OCI-LY1 (cell line): ENCODE measurements at regions not wholly inside any gene's neighbourhood (a gene's known extent, or its start where the extent isn't known, plus 50 kb on each side); places are given as distances from the start of the nearest gene placed in this dataset.

Source experiments
- H2AFZ ChIP-seq: fragments of 200-600 bp; sonication (generic), shearing (Covaris generic); 2 replicates; pipeline ENCODE4 v1.6.0; 2014; ENCODE audit warnings: antibody characterized with exemption, mild to moderate bottlenecking, low read length
- H3F3A ChIP-seq: fragments of 200-600 bp; sonication (generic), shearing (Covaris generic); 2 replicates; pipeline ENCODE4 v1.6.0; 2014; ENCODE audit warnings: mild to moderate bottlenecking, antibody characterized with exemption, low read length, moderate library complexity; ENCODE audit not compliant: insufficient read depth
- H3K27ac ChIP-seq: fragments of 200-600 bp; sonication (generic); 2 replicates; pipeline ENCODE4 v1.5.1; 2014; ENCODE audit warnings: low read length, mixed run types, mild to moderate bottlenecking, low read depth; ENCODE audit not compliant: poor library complexity, severe bottlenecking
- H3K27me3 ChIP-seq: fragments of 200-600 bp; sonication (generic); 2 replicates; pipeline ENCODE4 v1.6.0; 2014; ENCODE audit warnings: antibody characterized with exemption, mild to moderate bottlenecking, low read length, moderate library complexity; ENCODE audit not compliant: insufficient read depth
- H3K36me3 ChIP-seq: fragments of 200-600 bp; sonication (generic); 2 replicates; pipeline ENCODE4 v1.6.1; 2014; ENCODE audit warnings: mild to moderate bottlenecking, antibody characterized with exemption, low read length, moderate library complexity, mixed read lengths; ENCODE audit not compliant: insufficient read depth
- H3K4me1 ChIP-seq: fragments of 200-600 bp; sonication (generic); 2 replicates; pipeline ENCODE4 v1.5.1; 2014; ENCODE audit warnings: mild to moderate bottlenecking, low read length, moderate library complexity; ENCODE audit not compliant: insufficient read depth, severe bottlenecking
- H3K4me2 ChIP-seq: fragments of 200-600 bp; sonication (generic), shearing (Covaris generic); 2 replicates; pipeline ENCODE4 v1.6.1; 2014; ENCODE audit warnings: low read length
- H3K4me3 ChIP-seq: fragments of 200-600 bp; sonication (generic); 2 replicates; pipeline ENCODE4 v1.5.1; 2014; ENCODE audit warnings: low read length, low read depth, mild to moderate bottlenecking, mixed read lengths; ENCODE audit not compliant: poor library complexity, severe bottlenecking
- H3K79me2 ChIP-seq: fragments of 200-600 bp; shearing (Covaris generic); 2 replicates; pipeline ENCODE4 v1.6.1; 2016; ENCODE audit warnings: mixed run types, low read length, mixed read lengths; ENCODE audit not compliant: insufficient read depth
- H3K9ac ChIP-seq: fragments of 200-600 bp; sonication (generic), shearing (Covaris generic); 2 replicates; pipeline ENCODE4 v1.6.1; 2014; ENCODE audit warnings: mild to moderate bottlenecking, low read length, mixed read lengths
- H3K9me2 ChIP-seq: fragments of 200-600 bp; sonication (generic), shearing (Covaris generic); 2 replicates; pipeline ENCODE4 v1.6.1; 2014; ENCODE audit warnings: low read depth, mild to moderate bottlenecking, low read length, mixed read lengths
- H3K9me3 ChIP-seq: fragments of 200-600 bp; shearing (Covaris generic); 2 replicates; pipeline ENCODE4 v1.6.1; 2014; ENCODE audit warnings: low read length, mixed read lengths
- H4K20me1 ChIP-seq: fragments of 200-600 bp; sonication (generic), shearing (Covaris generic); 2 replicates; pipeline ENCODE4 v1.6.0; 2016; ENCODE audit warnings: mild to moderate bottlenecking, low read length; ENCODE audit not compliant: insufficient read depth
- EZH2 ChIP-seq: fragments of 200-600 bp; sonication (generic), shearing (Covaris generic); IDR thresholded peaks from 2 replicates; pipeline ENCODE4 v1.8.0; 2017; ENCODE audit warnings: borderline replicate concordance, mixed run types, mild to moderate bottlenecking, antibody characterized with exemption, low read length, moderate library complexity, mixed read lengths
- TF ChIP-seq, protein P1 (sequence below): fragments of 200-600 bp; sonication (generic), shearing (Covaris generic); IDR thresholded peaks from 2 replicates; pipeline ENCODE4 v1.5.1; 2017; ENCODE audit warnings: mild to moderate bottlenecking, antibody characterized with exemption, low read length, moderate library complexity, mixed read lengths

DNA sequence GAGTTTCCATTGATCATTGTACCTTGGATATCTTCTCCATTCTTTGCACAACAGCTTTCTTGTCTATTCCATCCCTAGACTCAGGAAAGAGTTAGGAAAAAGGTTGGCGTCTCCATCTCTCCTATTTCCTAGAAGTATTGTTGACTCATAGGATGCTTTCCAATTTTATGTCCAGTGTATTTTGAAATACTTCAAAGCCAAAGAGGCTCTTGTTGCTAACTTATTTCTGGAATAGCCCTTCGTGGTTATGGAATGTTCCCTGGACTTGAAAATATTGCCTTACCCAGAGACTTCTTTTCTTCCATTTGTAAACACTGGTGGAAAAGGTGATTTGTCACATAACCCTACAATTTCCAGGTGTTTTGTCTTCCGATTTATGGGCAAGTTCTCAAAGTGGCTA lies 402.3 kb upstream of the ZNF608 start:
- H3K4me2 ChIP-seq: peak overlapping the region; percentile 79; the same call in 1 of the 2 replicates
- H3K27me3 ChIP-seq: no peaks in the 10 kb centered on the region
- H2AFZ ChIP-seq: no peak overlapping the region
- no peaks in the 10 kb centered on the region for H3K79me2 ChIP-seq
- no peaks in the 10 kb centered on the region for H3K9me3 ChIP-seq
- TF ChIP-seq, protein P1, sequence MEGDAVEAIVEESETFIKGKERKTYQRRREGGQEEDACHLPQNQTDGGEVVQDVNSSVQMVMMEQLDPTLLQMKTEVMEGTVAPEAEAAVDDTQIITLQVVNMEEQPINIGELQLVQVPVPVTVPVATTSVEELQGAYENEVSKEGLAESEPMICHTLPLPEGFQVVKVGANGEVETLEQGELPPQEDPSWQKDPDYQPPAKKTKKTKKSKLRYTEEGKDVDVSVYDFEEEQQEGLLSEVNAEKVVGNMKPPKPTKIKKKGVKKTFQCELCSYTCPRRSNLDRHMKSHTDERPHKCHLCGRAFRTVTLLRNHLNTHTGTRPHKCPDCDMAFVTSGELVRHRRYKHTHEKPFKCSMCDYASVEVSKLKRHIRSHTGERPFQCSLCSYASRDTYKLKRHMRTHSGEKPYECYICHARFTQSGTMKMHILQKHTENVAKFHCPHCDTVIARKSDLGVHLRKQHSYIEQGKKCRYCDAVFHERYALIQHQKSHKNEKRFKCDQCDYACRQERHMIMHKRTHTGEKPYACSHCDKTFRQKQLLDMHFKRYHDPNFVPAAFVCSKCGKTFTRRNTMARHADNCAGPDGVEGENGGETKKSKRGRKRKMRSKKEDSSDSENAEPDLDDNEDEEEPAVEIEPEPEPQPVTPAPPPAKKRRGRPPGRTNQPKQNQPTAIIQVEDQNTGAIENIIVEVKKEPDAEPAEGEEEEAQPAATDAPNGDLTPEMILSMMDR: no peak
- no peak for TF ChIP-seq EZH2
- no peak overlapping the region for H3K4me3 ChIP-seq
- no peaks in the 10 kb centered on the region for H4K20me1 ChIP-seq
- H3K9ac ChIP-seq: no peak overlapping the region; the same call in 1 of the 2 replicates
- H3K36me3 ChIP-seq: no peaks in the 10 kb centered on the region
- peak overlapping the region; percentile 88 for H3K27ac ChIP-seq
- H3F3A ChIP-seq: no peaks in the 10 kb centered on the region
- peaks cover 73% of the 10 kb centered on the region for H3K4me1 ChIP-seq
- H3K9me2 ChIP-seq: no peaks in the 10 kb centered on the region

DNA sequence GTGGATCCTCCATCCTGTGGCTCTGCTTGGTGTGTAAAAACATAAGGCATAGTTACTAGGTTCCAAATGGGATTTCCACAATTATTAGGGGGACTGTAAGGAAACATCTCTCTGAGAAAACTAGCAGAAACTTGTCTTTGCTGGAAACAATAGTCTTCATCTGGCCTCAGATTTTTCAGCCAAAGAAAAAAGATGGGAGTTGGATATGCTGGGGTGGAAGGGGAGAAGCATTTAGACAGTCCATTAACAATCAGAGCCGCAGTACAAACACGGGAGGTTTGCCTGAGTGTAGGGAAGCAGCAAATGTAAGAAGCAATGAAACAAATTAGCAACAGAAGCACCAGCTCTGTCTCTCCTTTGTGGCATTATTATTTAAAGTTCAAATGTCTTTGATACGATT lies 402.7 kb upstream of the ZNF608 start:
- no peaks in the 10 kb centered on the region for H3K9me2 ChIP-seq
- peak overlapping the region; percentile 17 for H3K4me3 ChIP-seq
- peak overlapping the region; percentile 4 for H2AFZ ChIP-seq
- H3K4me2 ChIP-seq: peak overlapping the region; percentile 79
- no peaks in the 10 kb centered on the region for H3K79me2 ChIP-seq
- H3K4me1 ChIP-seq: peaks cover 73% of the 10 kb centered on the region
- no peaks in the 10 kb centered on the region for H3K27me3 ChIP-seq
- no peaks in the 10 kb centered on the region for H3K9me3 ChIP-seq
- H3K36me3 ChIP-seq: no peaks in the 10 kb centered on the region
- H3K27ac ChIP-seq: peak overlapping the region; percentile 88
- H3F3A ChIP-seq: no peaks in the 10 kb centered on the region
- TF ChIP-seq, protein P1: no peak
- TF ChIP-seq EZH2: no peak
- peak overlapping the region; percentile 20; the same call in 1 of the 2 replicates for H3K9ac ChIP-seq
- no peaks in the 10 kb centered on the region for H4K20me1 ChIP-seq

DNA sequence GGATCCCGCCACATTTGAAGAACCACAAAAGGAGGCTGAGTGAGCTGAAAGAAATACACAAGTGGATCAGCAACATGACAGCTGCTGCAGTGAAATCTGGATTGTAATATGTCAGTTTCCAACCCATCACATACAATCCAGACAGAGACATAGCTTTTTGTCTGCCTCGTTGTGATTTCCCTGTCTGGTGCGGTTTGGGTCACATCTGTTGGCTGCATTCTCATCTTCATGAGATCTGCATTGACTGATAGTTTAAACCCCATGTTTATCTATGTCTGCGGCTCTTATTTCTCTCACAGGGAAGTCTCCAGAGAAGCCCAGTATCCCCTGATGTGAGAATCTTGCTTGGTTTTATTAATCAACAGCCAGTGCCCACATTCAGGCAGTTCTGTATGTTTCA lies 403.1 kb upstream of the ZNF608 start:
- Histone ChIP-seq H3K9ac (peak overlapping the region; percentile 20), H3K4me3 (peak overlapping the region; percentile 17), H4K20me1 (no peaks in the 10 kb centered on the region), H3K4me1 (peaks cover 73% of the 10 kb centered on the region), H3K36me3 (no peaks in the 10 kb centered on the region), H3K79me2 (no peaks in the 10 kb centered on the region), H3K9me3 (no peaks in the 10 kb centered on the region), H2AFZ (peak overlapping the region; percentile 4; the same call in 1 of the 2 replicates), H3K4me2 (peak overlapping the region; percentile 79), H3F3A (no peaks in the 10 kb centered on the region), H3K27me3 (no peaks in the 10 kb centered on the region), H3K27ac (peak overlapping the region; percentile 88), H3K9me2 (no peaks in the 10 kb centered on the region)
- TF ChIP-seq, protein P1: no peak
- no peak for TF ChIP-seq EZH2
